ENCODE measurements at regions not wholly inside any gene's neighbourhood (a gene's known extent, or its start where the extent isn't known, plus 50 kb on each side); places are given as distances from the start of the nearest gene placed in this dataset.

DNA sequence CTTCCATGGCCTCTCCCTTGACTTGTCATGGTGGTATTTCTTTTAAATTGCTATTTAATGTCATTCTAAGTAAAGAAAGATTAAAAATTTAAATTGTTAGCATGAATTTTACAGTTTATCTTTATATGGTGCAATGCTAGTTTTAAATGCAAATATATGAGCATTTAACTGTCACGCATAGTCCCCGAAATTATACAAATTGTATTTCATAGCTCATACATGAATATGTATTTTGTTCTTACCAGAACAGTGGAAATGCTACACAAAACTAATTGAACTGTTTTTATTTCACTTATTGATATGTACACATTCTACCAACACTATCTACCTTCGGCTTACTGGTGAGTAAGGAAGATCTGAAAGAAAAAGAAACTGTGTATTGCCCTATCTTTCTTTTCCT is 125.8 kb downstream of the CARTPT start:
- Histone ChIP-seq H3K27me3 (ENCODE audit: insufficient read depth, low read length) (no peaks in the 10 kb centered on the region), H3K27ac (ENCODE audit: low read depth, low read length, poor library complexity, severe bottlenecking) (no peak overlapping the region), H3K9me3 (ENCODE audit: low read length) (no peaks in the 10 kb centered on the region), H4K20me1 (ENCODE audit: insufficient read depth, low read length) (no peaks in the 10 kb centered on the region), H2AFZ (ENCODE audit: low read length) (no peak overlapping the region), H3K9me2 (ENCODE audit: low read depth, low read length) (no peaks in the 10 kb centered on the region), H3K4me1 (ENCODE audit: insufficient read depth, low read length, severe bottlenecking) (no peaks in the 10 kb centered on the region), H3K4me3 (ENCODE audit: low read depth, low read length, poor library complexity, severe bottlenecking) (no peak overlapping the region), H3K79me2 (ENCODE audit: insufficient read depth, low read length) (no peaks in the 10 kb centered on the region), H3F3A (ENCODE audit: insufficient read depth, low read length) (no peaks in the 10 kb centered on the region), H3K9ac (ENCODE audit: low read length) (no peak overlapping the region), H3K36me3 (ENCODE audit: insufficient read depth, low read length) (no peaks in the 10 kb centered on the region), H3K4me2 (ENCODE audit: low read length) (no peak overlapping the region)
- TF ChIP-seq, protein P1, sequence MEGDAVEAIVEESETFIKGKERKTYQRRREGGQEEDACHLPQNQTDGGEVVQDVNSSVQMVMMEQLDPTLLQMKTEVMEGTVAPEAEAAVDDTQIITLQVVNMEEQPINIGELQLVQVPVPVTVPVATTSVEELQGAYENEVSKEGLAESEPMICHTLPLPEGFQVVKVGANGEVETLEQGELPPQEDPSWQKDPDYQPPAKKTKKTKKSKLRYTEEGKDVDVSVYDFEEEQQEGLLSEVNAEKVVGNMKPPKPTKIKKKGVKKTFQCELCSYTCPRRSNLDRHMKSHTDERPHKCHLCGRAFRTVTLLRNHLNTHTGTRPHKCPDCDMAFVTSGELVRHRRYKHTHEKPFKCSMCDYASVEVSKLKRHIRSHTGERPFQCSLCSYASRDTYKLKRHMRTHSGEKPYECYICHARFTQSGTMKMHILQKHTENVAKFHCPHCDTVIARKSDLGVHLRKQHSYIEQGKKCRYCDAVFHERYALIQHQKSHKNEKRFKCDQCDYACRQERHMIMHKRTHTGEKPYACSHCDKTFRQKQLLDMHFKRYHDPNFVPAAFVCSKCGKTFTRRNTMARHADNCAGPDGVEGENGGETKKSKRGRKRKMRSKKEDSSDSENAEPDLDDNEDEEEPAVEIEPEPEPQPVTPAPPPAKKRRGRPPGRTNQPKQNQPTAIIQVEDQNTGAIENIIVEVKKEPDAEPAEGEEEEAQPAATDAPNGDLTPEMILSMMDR (IDR thresholded peaks at IDR 0.05; ENCODE audit: low read length): no peak
- TF ChIP-seq EZH2 (IDR thresholded peaks at IDR 0.05; ENCODE audit: borderline replicate concordance, low read length): no peak

DNA sequence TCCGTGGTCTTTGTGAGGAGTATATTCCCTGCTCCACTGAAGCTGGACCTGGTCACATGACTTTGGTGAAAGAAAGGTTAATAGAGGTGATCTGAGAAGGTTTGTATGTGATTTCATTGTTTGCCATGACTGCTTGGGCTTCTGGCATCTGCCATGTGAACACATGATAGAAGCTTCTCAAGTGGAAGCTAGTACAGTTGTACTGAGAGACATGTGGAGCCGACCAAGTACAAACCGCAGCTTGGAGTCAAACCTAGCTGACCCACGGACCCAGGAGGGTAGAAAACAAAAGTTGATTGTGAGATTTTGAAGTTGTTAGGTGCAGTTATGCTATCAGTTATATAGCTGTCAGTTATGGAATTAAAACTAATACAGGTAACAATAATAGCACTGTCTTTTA is 140.4 kb downstream of the CARTPT start:
- Histone ChIP-seq H3K27ac (ENCODE audit: low read depth, low read length, poor library complexity, severe bottlenecking) (no peak overlapping the region), H3F3A (ENCODE audit: insufficient read depth, low read length) (no peaks in the 10 kb centered on the region), H2AFZ (ENCODE audit: low read length) (no peak overlapping the region), H3K4me2 (ENCODE audit: low read length) (no peak overlapping the region), H3K27me3 (ENCODE audit: insufficient read depth, low read length) (no peaks in the 10 kb centered on the region), H3K9ac (ENCODE audit: low read length) (no peak overlapping the region), H3K36me3 (ENCODE audit: insufficient read depth, low read length) (no peaks in the 10 kb centered on the region), H3K9me3 (ENCODE audit: low read length) (no peaks in the 10 kb centered on the region), H3K4me1 (ENCODE audit: insufficient read depth, low read length, severe bottlenecking) (no peaks in the 10 kb centered on the region), H4K20me1 (ENCODE audit: insufficient read depth, low read length) (no peaks in the 10 kb centered on the region), H3K79me2 (ENCODE audit: insufficient read depth, low read length) (no peaks in the 10 kb centered on the region), H3K9me2 (ENCODE audit: low read depth, low read length) (no peaks in the 10 kb centered on the region), H3K4me3 (ENCODE audit: low read depth, low read length, poor library complexity, severe bottlenecking) (no peak overlapping the region)
- TF ChIP-seq, protein P1 (IDR thresholded peaks at IDR 0.05; ENCODE audit: low read length): no peak
- TF ChIP-seq EZH2 (IDR thresholded peaks at IDR 0.05; ENCODE audit: borderline replicate concordance, low read length): no peak

DNA sequence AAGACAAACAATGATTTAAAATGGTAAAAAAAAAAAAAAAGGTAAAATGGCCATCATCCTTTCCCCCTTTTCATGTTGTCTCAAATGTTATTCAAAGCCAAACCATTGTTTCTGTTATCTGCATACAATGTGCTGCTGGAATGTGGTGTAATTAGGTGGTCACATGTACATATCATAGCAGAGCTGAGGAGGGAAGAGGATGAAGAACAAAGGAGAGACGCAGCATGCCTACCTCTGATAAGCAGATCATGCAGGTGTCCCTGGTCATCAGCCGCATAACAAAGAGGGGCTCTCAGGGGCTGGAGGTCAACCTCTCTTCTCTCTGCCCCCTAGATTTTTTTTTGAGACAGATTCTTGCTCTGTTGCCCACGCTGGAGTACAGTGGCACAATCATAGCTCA is 141.0 kb downstream of the CARTPT start:
- no peaks in the 10 kb centered on the region for H3K27me3 ChIP-seq (ENCODE audit: insufficient read depth, low read length)
- H3K9ac ChIP-seq (ENCODE audit: low read length): no peak overlapping the region
- H3K4me1 ChIP-seq (ENCODE audit: insufficient read depth, low read length, severe bottlenecking): no peaks in the 10 kb centered on the region
- no peaks in the 10 kb centered on the region for H3K9me3 ChIP-seq (ENCODE audit: low read length)
- H3K4me2 ChIP-seq (ENCODE audit: low read length): no peak overlapping the region
- no peaks in the 10 kb centered on the region for H4K20me1 ChIP-seq (ENCODE audit: insufficient read depth, low read length)
- no peak overlapping the region for H2AFZ ChIP-seq (ENCODE audit: low read length)
- H3K4me3 ChIP-seq (ENCODE audit: low read depth, low read length, poor library complexity, severe bottlenecking): no peak overlapping the region
- H3K9me2 ChIP-seq (ENCODE audit: low read depth, low read length): no peaks in the 10 kb centered on the region
- H3K36me3 ChIP-seq (ENCODE audit: insufficient read depth, low read length): no peaks in the 10 kb centered on the region
- H3K27ac ChIP-seq (ENCODE audit: low read depth, low read length, poor library complexity, severe bottlenecking): no peak overlapping the region
- no peaks in the 10 kb centered on the region for H3F3A ChIP-seq (ENCODE audit: insufficient read depth, low read length)
- TF ChIP-seq, protein P1 (IDR thresholded peaks at IDR 0.05; ENCODE audit: low read length): no peak
- no peak for TF ChIP-seq EZH2 (IDR thresholded peaks at IDR 0.05; ENCODE audit: borderline replicate concordance, low read length)
- no peaks in the 10 kb centered on the region for H3K79me2 ChIP-seq (ENCODE audit: insufficient read depth, low read length)

Measured in OCI-LY1 (cell line).